ENCODE measurements at regions not wholly inside any gene's neighbourhood (a gene's known extent, or its start where the extent isn't known, plus 50 kb on each side); places are given as distances from the start of the nearest gene placed in this dataset.

DNA sequence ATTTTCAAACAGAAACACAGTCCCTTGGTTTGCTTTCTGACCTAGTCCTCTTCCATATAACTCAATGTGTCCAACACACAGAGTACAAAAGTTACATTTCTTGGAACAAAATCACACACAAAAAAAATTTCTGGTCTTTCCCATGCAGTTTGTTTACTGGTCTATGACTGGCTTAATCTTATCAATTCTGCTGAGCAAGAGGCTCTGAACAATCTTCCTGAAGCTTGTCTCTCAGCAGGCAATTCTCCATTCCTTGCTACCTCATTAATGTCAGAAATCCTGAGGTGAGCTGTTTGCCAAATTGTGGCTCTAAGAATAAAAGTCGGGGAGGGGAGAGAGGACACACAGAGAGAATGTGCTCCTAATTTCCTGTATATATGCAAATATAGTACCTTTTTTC lies 423.6 kb downstream of the HLX start:
- H3K4me2 ChIP-seq (ENCODE audit: insufficient read depth, low read length, poor library complexity, severe bottlenecking): no peak overlapping the region
- no peak overlapping the region for H3K14ac ChIP-seq (ENCODE audit: low read length)
- H2BK5ac ChIP-seq (ENCODE audit: low read length): no peak overlapping the region
- no peak overlapping the region for H3K9ac ChIP-seq (ENCODE audit: low read depth, low read length, poor library complexity)
- H4K91ac ChIP-seq (ENCODE audit: low read depth, low read length, poor library complexity): no peak overlapping the region
- WGBS, 2 donors (ENCODE audit: extremely low coverage in 2 of 2, insufficient read length in 2 of 2, insufficient replicate concordance in 1 of 2): no CpG with 5 or more reads among the region's 1 CpG
- no peaks in the 10 kb centered on the region for H3K9me3 ChIP-seq (replicated peaks in 1 of 2; ENCODE audit: control insufficient read depth in 2 of 2, insufficient read depth in 1 of 2, low read depth in 1 of 2, low read length in 2 of 2)
- no peak overlapping the region for H3K4me3 ChIP-seq (ENCODE audit: low read length in 2 of 2)
- H3K36me3 ChIP-seq (replicated peaks in 1 of 2; ENCODE audit: control insufficient read depth in 2 of 2, insufficient read depth in 2 of 2, low read length in 2 of 2): no peaks in the 10 kb centered on the region
- H3K4ac ChIP-seq (ENCODE audit: low read length): no peak overlapping the region
- H2AFZ ChIP-seq (ENCODE audit: low read length): no peak overlapping the region
- H2BK15ac ChIP-seq (ENCODE audit: low read length): no peak overlapping the region
- peaks cover 0 to 2% of the 10 kb centered on the region in 2 donors for H3K4me1 ChIP-seq (ENCODE audit: control insufficient read depth in 2 of 2, insufficient read depth in 1 of 2, low read depth in 1 of 2, low read length in 2 of 2)
- no peak overlapping the region for H3K18ac ChIP-seq (ENCODE audit: low read length)
- no peak for DNase-seq (ENCODE audit: low spot score)
- no peak overlapping the region for H2BK12ac ChIP-seq (ENCODE audit: low read length)
- no peaks in the 10 kb centered on the region for H3K27me3 ChIP-seq (ENCODE audit: control insufficient read depth in 3 of 3, insufficient read depth in 3 of 3, low read depth in 1 of 3, low read length in 3 of 3)
- H4K8ac ChIP-seq (ENCODE audit: low read depth, low read length): no peak overlapping the region
- no peak overlapping the region for H3K27ac ChIP-seq (replicated peaks; ENCODE audit: low read length)
- no peaks in the 10 kb centered on the region for H3K79me1 ChIP-seq (ENCODE audit: low read depth, low read length)
- no peak overlapping the region for H3K23ac ChIP-seq (ENCODE audit: low read depth, low read length, poor library complexity)
- H2AK5ac ChIP-seq (ENCODE audit: low read depth, low read length): no peak overlapping the region
- no peak overlapping the region for H2BK120ac ChIP-seq (ENCODE audit: low read depth, low read length)

DNA sequence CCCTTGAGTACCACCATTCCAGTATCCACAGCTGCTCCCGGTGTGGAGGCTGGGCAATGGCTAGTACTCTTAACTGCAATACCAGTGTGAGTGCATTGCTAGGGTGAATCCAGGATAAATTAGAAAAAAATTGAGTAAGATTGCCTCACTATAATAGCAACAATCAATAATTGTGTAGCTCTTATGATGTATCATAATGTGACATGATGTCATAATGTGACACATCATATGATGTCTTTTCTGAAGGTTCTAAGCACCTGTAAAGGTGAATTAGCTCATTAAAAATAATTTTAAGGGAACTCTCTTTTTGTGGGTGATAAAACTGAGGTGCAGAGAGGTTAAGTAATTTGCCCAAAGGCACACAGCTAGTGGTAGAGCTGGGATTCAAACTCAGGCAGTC lies 424.4 kb downstream of the HLX start:
- Histone ChIP-seq H2AFZ (ENCODE audit: low read length) (no peak overlapping the region), H3K9ac (ENCODE audit: low read depth, low read length, poor library complexity) (no peak overlapping the region), H2BK5ac (ENCODE audit: low read length) (no peak overlapping the region), H3K4me2 (ENCODE audit: insufficient read depth, low read length, poor library complexity, severe bottlenecking) (no peak overlapping the region), H3K27ac (replicated peaks; ENCODE audit: low read length) (no peak overlapping the region), H3K23ac (ENCODE audit: low read depth, low read length, poor library complexity) (no peak overlapping the region), H3K14ac (ENCODE audit: low read length) (no peak overlapping the region), H3K18ac (ENCODE audit: low read length) (no peak overlapping the region), H2BK15ac (ENCODE audit: low read length) (no peak overlapping the region), H4K91ac (ENCODE audit: low read depth, low read length, poor library complexity) (no peak overlapping the region), H2BK120ac (ENCODE audit: low read depth, low read length) (no peak overlapping the region), H2AK5ac (ENCODE audit: low read depth, low read length) (no peak overlapping the region), H3K27me3 (ENCODE audit: control insufficient read depth in 3 of 3, insufficient read depth in 3 of 3, low read depth in 1 of 3, low read length in 3 of 3) (no peaks in the 10 kb centered on the region), H3K79me1 (ENCODE audit: low read depth, low read length) (no peaks in the 10 kb centered on the region), H3K4ac (ENCODE audit: low read length) (no peak overlapping the region), H2BK12ac (ENCODE audit: low read length) (no peak overlapping the region), H3K4me1 (ENCODE audit: control insufficient read depth in 2 of 2, insufficient read depth in 1 of 2, low read depth in 1 of 2, low read length in 2 of 2) (peaks cover 0 to 2% of the 10 kb centered on the region in 2 donors), H3K4me3 (ENCODE audit: low read length in 2 of 2) (no peak overlapping the region), H3K36me3 (replicated peaks in 1 of 2; ENCODE audit: control insufficient read depth in 2 of 2, insufficient read depth in 2 of 2, low read length in 2 of 2) (no peaks in the 10 kb centered on the region), H4K8ac (ENCODE audit: low read depth, low read length) (no peak overlapping the region), H3K9me3 (replicated peaks in 1 of 2; ENCODE audit: control insufficient read depth in 2 of 2, insufficient read depth in 1 of 2, low read depth in 1 of 2, low read length in 2 of 2) (no peaks in the 10 kb centered on the region)
- WGBS, 2 donors (ENCODE audit: extremely low coverage in 2 of 2, insufficient read length in 2 of 2, insufficient replicate concordance in 1 of 2): no CpG with 5 or more reads among the region's 1 CpG
- DNase-seq (ENCODE audit: low spot score): no peak

DNA sequence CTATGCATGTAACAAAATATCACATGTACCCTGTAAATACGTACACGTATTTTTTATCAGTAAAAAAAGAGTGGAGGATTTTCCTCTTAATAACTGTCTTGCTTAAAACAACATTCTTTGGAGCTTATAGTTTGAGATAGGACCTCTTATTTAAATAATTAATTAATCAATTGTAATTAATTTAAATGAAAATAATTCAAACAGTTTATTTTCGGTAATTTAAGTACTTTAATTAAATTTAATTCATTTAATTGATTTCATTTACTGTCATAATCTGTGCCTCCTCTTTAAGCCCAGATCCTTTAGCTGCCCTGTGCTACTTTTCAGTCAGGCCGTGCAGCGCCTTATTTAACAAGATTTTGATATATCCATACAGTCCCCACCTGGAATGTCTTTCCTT lies 427.0 kb downstream of the HLX start:
- Histone ChIP-seq H2BK15ac (ENCODE audit: low read length) (no peak overlapping the region), H2AK5ac (ENCODE audit: low read depth, low read length) (no peak overlapping the region), H3K18ac (ENCODE audit: low read length) (no peak overlapping the region), H2BK12ac (ENCODE audit: low read length) (no peak overlapping the region), H3K14ac (ENCODE audit: low read length) (no peak overlapping the region), H3K4me2 (ENCODE audit: insufficient read depth, low read length, poor library complexity, severe bottlenecking) (no peak overlapping the region), H3K4ac (ENCODE audit: low read length) (no peak overlapping the region), H3K27me3 (ENCODE audit: control insufficient read depth in 3 of 3, insufficient read depth in 3 of 3, low read depth in 1 of 3, low read length in 3 of 3) (no peaks in the 10 kb centered on the region), H3K27ac (replicated peaks; ENCODE audit: low read length) (no peak overlapping the region), H3K4me1 (ENCODE audit: control insufficient read depth in 2 of 2, insufficient read depth in 1 of 2, low read depth in 1 of 2, low read length in 2 of 2) (peaks cover 0 to 2% of the 10 kb centered on the region in 2 donors), H3K4me3 (ENCODE audit: low read length in 2 of 2) (no peak overlapping the region), H2BK120ac (ENCODE audit: low read depth, low read length) (no peak overlapping the region), H3K9me3 (replicated peaks in 1 of 2; ENCODE audit: control insufficient read depth in 2 of 2, insufficient read depth in 1 of 2, low read depth in 1 of 2, low read length in 2 of 2) (no peaks in the 10 kb centered on the region), H3K79me1 (ENCODE audit: low read depth, low read length) (no peaks in the 10 kb centered on the region), H2BK5ac (ENCODE audit: low read length) (no peak overlapping the region), H2AFZ (ENCODE audit: low read length) (no peak overlapping the region), H4K8ac (ENCODE audit: low read depth, low read length) (peak overlapping the region; percentile 95), H3K23ac (ENCODE audit: low read depth, low read length, poor library complexity) (peak overlapping the region; percentile 87), H3K9ac (ENCODE audit: low read depth, low read length, poor library complexity) (no peak overlapping the region), H3K36me3 (replicated peaks in 1 of 2; ENCODE audit: control insufficient read depth in 2 of 2, insufficient read depth in 2 of 2, low read length in 2 of 2) (no peaks in the 10 kb centered on the region), H4K91ac (ENCODE audit: low read depth, low read length, poor library complexity) (no peak overlapping the region)
- no peak for DNase-seq (ENCODE audit: low spot score)
- WGBS, 2 donors (ENCODE audit: extremely low coverage in 2 of 2, insufficient read length in 2 of 2, insufficient replicate concordance in 1 of 2): no CpG with 5 or more reads among the region's 5 CpGs

DNA sequence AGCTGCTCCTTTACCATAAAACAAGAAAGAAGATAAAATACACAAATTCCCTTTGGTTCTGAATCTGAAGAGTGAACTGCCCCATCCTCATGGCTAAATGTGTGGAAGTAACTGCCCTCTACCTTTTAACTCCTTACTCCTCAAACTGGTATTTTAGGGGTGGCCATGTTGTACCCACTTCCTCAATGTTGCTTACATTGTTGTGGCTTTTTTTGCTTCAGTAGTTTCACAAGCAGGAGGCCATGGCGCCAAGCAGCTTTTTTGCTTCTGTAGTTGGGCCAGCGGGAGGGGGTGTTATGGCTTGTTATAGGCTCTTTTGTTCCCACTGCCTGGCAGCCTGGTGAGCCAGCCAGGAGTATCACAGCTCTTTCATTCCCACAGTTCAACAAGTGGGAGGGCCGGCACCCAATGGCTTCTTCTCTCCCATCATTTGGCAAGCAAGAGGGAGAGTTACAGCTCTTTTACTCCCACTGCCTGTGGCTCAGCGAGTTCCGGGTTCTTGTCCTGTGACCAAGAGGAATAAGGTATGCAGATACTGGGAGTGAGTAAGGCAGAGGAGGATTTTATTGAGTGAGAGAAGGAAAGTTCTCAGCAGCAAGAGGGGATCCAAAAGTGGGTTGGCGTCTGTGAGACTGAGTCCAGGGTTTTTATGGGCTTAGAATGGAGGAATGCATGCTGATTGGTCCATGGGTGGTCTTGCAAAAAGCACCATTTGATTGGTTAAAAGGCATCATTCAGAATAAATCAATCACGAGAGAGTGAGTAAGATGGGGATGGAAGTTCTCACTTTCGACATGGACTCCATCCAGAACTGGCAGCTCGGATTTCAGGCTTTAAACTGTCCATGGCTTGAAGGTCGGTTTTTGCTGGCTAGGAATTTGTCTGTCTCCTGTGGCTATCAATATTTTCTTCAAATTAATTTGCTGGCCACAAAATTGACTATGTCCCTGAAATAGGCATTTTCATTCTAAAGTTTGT lies 429.6 kb downstream of the HLX start:
- Histone ChIP-seq H3K4ac (ENCODE audit: low read length) (no peak overlapping the region), H3K27me3 (ENCODE audit: control insufficient read depth in 3 of 3, insufficient read depth in 3 of 3, low read depth in 1 of 3, low read length in 3 of 3) (no peaks in the 10 kb centered on the region), H2BK12ac (ENCODE audit: low read length) (no peak overlapping the region), H4K91ac (ENCODE audit: low read depth, low read length, poor library complexity) (no peak overlapping the region), H3K4me3 (ENCODE audit: low read length in 2 of 2) (no peak overlapping the region), H3K23ac (ENCODE audit: low read depth, low read length, poor library complexity) (no peak overlapping the region), H2BK15ac (ENCODE audit: low read length) (no peak overlapping the region), H3K18ac (ENCODE audit: low read length) (peak overlapping the region; percentile 48), H3K4me1 (ENCODE audit: control insufficient read depth in 2 of 2, insufficient read depth in 1 of 2, low read depth in 1 of 2, low read length in 2 of 2) (no peaks in the 10 kb centered on the region), H3K4me2 (ENCODE audit: insufficient read depth, low read length, poor library complexity, severe bottlenecking) (no peak overlapping the region), H2BK120ac (ENCODE audit: low read depth, low read length) (no peak overlapping the region), H2AK5ac (ENCODE audit: low read depth, low read length) (no peak overlapping the region), H4K8ac (ENCODE audit: low read depth, low read length) (no peak overlapping the region), H3K9me3 (replicated peaks in 1 of 2; ENCODE audit: control insufficient read depth in 2 of 2, insufficient read depth in 1 of 2, low read depth in 1 of 2, low read length in 2 of 2) (no peaks in the 10 kb centered on the region), H2AFZ (ENCODE audit: low read length) (no peak overlapping the region), H3K9ac (ENCODE audit: low read depth, low read length, poor library complexity) (no peak overlapping the region), H2BK5ac (ENCODE audit: low read length) (no peak overlapping the region), H3K27ac (replicated peaks; ENCODE audit: low read length) (no peak overlapping the region), H3K79me1 (ENCODE audit: low read depth, low read length) (no peaks in the 10 kb centered on the region), H3K36me3 (replicated peaks in 1 of 2; ENCODE audit: control insufficient read depth in 2 of 2, insufficient read depth in 2 of 2, low read length in 2 of 2) (no peaks in the 10 kb centered on the region), H3K14ac (ENCODE audit: low read length) (no peak overlapping the region)
- no CpG with 5 or more reads among the region's 10 CpGs for WGBS, 2 donors (ENCODE audit: extremely low coverage in 2 of 2, insufficient read length in 2 of 2, insufficient replicate concordance in 1 of 2)
- DNase-seq (ENCODE audit: low spot score): no peak

Data from neuronal stem cell (in vitro differentiated cells).